Lower leg skin (tissue), 4 donors: ENCODE measurements at regions not wholly inside any gene's neighbourhood (a gene's known extent, or its start where the extent isn't known, plus 50 kb on each side); places are given as distances from the start of the nearest gene placed in this dataset.

Experiments
- DNase-seq, 2 donors: peaks; one replicate each; pipeline ENCODE4 v3.0.0-alpha.2; 2019; ENCODE audit warnings: low spot score in 2 of 2
- H3K4me3 ChIP-seq: fragments of 200-600 bp; sonication (generic); 2 replicates; pipeline ENCODE4 v1.5.1; 2017; ENCODE audit warnings: mild to moderate bottlenecking, low read depth; ENCODE audit not compliant: poor library complexity, severe bottlenecking
- POLR2A ChIP-seq, 2 donors: fragments of 450-650 bp; IDR thresholded peaks; one replicate each; pipeline ENCODE4 v1.6.1; 2016 to 2017; ENCODE audit warnings: antibody characterized with exemption in 2 of 2, mild to moderate bottlenecking in 1 of 2, moderate library complexity in 1 of 2
- WGBS, 2 donors: methylation state at CpG; one replicate each; pipeline ENCODE4 v1.1.5; 2018; 5-methylcytosine and 5-hydroxymethylcytosine counted together
- intact Hi-C: fragments of 100-400 bp; cut with DNase I; formaldehyde crosslinking; loops from one replicate; pipeline ENCODE4 v1.15.0; 2023; ENCODE audit warnings: low total_unique reads
- TF ChIP-seq, protein P1 (sequence below), 3 donors: fragments of 450-650 bp; IDR thresholded peaks; one replicate each; pipeline ENCODE4 v1.5.1; 2016; ENCODE audit warnings: antibody characterized with exemption in 3 of 3, mild to moderate bottlenecking in 3 of 3, moderate library complexity in 2 of 3

DNA sequence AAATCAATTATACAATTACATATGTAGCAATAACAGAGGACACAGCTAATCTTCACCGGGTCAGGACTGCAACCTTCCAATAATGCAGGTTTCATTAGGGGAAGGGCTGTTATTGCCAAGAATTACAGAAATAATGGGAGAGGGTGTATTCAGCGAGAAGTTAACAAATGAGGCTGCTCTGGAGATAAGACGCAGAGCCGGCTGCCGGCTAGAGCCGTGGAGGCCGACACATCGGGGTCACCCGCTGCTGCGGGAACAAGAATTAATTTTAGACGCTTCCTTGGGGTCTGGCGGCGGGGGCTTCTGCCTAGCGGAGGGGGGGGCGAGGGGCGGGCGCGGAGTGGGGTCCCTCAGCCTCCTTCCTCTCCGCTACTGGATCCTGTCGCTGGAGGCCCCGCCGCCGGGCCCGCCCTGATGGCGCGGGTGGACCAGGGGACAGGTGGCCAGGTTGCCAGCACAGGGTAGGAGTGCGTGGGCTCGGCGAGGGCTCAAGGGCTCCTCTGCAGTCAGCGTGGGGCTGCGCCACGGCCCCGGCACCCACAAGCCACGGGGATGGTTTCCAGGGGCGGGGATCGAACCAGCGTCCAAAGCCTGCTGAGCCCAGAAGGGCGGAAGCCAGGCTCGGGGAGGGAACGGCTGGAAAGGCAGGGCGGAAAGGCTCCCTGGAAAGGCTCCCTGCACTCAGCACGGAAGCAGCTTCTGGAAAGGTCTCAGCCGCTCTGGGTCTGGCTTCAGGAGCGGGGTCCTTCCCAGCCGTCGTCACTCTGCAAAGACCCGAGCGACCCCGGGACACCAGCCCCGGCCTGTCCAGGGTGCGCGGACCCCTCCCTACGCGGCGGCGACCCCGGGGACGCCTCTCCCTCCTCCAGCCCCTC is 113.8 kb upstream of the NKX1-1 start:
- no peak for TF ChIP-seq POLR2A (IDR thresholded peaks at IDR 0.05)
- TF ChIP-seq, protein P1, sequence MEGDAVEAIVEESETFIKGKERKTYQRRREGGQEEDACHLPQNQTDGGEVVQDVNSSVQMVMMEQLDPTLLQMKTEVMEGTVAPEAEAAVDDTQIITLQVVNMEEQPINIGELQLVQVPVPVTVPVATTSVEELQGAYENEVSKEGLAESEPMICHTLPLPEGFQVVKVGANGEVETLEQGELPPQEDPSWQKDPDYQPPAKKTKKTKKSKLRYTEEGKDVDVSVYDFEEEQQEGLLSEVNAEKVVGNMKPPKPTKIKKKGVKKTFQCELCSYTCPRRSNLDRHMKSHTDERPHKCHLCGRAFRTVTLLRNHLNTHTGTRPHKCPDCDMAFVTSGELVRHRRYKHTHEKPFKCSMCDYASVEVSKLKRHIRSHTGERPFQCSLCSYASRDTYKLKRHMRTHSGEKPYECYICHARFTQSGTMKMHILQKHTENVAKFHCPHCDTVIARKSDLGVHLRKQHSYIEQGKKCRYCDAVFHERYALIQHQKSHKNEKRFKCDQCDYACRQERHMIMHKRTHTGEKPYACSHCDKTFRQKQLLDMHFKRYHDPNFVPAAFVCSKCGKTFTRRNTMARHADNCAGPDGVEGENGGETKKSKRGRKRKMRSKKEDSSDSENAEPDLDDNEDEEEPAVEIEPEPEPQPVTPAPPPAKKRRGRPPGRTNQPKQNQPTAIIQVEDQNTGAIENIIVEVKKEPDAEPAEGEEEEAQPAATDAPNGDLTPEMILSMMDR (IDR thresholded peaks at IDR 0.05) = no peak
- H3K4me3 ChIP-seq = no peak overlapping the region
- DNase-seq = no peak
- WGBS, 2 donors = 50 to 68% methylated on average over 27 to 53 of the region's 58 CpGs
- intact Hi-C loops = no loop called here

DNA sequence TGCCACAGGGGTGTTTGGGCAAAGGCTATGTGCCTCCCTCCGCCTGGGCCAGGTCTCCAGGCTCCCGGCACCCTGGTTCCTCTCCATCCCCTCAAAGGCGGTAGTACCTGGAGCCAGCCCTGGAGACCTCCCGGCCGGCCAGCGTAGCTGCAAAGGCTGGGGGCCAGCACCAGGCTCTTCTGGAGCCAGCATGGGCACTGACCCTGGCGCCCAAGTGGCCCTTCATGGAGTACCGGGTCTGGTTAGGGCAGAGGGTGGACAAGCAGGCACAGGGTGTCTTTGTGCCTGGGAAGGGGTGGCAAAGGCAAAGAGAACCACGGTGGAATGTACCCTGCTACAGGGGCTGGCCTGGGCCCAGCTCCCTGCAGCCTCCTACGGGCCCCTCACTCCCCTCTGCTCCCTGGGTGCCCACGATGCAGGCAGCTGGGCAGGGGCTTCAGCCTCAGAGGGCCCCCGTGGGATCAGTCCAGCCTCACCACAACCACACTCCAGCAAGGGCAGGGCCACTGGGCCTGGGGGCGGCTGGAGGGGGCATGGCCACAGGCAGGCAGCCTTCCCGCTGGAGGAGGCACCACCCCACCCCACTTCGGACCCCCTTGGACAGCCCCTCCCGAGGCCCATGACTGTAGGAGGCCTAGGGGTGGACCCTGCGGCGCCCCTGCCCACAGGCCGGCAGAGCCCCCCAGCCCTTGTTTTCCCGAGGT is 112.9 kb upstream of the NKX1-1 start:
- DNase-seq = no peak
- no peak for TF ChIP-seq POLR2A (IDR thresholded peaks at IDR 0.05)
- TF ChIP-seq, protein P1 (IDR thresholded peaks at IDR 0.05) = no peak
- intact Hi-C loops = no loop called here
- no peak overlapping the region for H3K4me3 ChIP-seq
- 81 to 90% methylated on average over 12 to 14 of the region's 20 CpGs for WGBS, 2 donors

DNA sequence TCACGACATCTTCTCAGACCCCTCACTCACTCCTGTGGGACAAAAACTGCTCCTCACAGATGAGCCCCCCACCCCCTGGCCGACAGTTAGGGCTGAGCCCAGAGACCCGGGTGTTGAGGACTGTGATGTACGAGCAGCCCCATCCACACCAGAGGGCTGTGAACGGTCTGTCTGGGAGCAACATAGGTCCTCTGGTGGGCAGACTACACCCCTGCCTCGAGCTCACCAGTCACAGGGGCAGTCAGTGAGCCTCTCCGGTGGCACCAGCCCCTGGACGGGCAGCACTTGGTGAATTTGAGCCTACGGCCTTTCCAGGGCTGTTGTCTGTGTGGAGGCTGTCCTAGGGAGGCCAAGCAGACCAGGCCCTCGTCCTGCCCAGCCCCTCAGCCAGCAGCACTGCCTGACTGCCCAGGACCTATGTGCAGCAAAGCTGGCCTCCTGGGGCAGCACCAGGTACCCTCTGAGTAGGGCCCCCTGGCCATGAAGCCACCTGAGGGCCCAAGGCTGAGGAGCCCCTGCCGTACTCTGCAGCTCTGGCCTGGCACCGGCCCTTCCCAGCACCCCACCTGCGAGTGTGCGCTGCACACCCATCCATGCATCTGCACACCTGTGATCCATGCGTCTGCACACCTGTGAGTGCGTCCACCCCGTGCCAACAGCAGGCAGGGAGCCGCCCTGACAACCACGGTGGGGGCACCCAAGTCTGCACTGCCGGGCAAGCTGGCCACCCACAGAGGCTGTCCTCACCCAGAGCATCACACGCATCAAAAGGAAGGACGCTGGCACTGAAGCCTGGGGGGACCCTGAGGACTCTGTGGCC is 111.6 kb upstream of the NKX1-1 start:
- DNase-seq = no peak
- no peak overlapping the region for H3K4me3 ChIP-seq
- TF ChIP-seq POLR2A (IDR thresholded peaks at IDR 0.05) = no peak
- TF ChIP-seq, protein P1 (IDR thresholded peaks at IDR 0.05) = no peak
- WGBS, 2 donors = 76 to 78% methylated on average over 13 to 17 of the region's 22 CpGs
- intact Hi-C loops = no loop called here

DNA sequence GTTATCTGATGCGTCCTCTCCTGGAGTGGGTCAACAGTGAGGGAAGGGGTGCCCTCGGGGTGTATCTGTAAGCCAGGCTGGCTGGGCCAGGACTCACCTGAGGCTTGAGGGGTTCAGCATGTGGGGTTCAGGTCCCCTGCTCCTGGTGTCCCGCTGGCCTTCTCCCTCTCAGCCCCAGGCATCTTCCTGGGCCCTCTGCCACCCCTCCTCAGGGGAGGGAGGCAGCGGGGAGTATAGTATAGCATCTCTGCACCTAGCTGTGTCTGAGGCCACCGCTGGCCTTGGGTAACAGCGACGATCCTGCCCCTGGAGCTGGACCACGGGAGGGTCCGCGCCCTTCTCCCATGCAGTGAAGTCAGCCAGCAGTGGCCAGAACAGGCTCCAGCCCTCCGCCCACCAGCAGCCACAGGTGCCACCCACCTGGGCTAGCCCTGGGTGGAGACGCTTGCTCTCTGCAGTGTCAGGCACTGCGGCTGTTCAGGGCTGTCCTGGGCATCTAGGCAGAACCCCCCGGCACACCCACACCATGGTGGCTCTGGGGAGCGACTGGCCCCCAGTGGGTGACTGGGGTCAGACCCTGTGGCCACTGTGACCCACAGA is 110.7 kb upstream of the NKX1-1 start:
- TF ChIP-seq, protein P1 (IDR thresholded peaks at IDR 0.05) = no peak
- no peak for TF ChIP-seq POLR2A (IDR thresholded peaks at IDR 0.05)
- WGBS, 2 donors = 39 to 61% methylated on average over 5 to 10 of the region's 15 CpGs
- H3K4me3 ChIP-seq = no peak overlapping the region
- no peak for DNase-seq
- intact Hi-C loops = no loop called here

DNA sequence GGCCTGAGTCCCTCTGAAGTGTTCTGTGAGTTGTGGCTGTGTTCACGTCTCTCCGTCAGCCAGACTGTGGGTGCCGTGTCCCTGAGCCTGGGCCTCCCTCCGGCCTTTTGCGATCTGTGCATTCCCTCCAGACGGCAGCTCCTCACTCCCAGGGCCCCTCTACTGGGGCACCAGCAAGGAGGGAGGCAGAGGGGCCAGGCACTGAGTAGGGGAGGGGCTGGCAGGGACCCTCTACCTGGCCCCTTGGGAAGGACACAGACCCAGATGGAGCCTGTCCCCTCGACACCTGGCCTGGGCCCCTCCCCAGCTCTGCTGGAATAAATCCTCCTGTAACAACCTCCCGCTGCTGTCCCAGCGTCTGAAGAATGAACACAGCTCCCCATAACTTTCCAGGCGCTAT is 110.0 kb upstream of the NKX1-1 start:
- 46 to 52% methylated on average over 7 to 10 of the region's 10 CpGs for WGBS, 2 donors
- no peak overlapping the region for H3K4me3 ChIP-seq
- DNase-seq = no peak
- intact Hi-C loops = no loop called here
- no peak for TF ChIP-seq POLR2A (IDR thresholded peaks at IDR 0.05)
- TF ChIP-seq, protein P1 (IDR thresholded peaks at IDR 0.05) = no peak
